ENCODE measurements at regions not wholly inside any gene's neighbourhood (a gene's known extent, or its start where the extent isn't known, plus 50 kb on each side); places are given as distances from the start of the nearest gene placed in this dataset.

- no peak overlapping the region for H3K4me3 ChIP-seq (ENCODE audit: low read length)
- no peak overlapping the region for H3K4me2 ChIP-seq (ENCODE audit: low read length)
- no peak overlapping the region for H3K27ac ChIP-seq (ENCODE audit: low read length)
- no peaks in the 10 kb centered on the region for H3F3A ChIP-seq (ENCODE audit: insufficient read depth, low read length, poor library complexity, severe bottlenecking)
- no peaks in the 10 kb centered on the region for H3K36me3 ChIP-seq (ENCODE audit: insufficient read depth, low read length)
- H3K27me3 ChIP-seq (ENCODE audit: insufficient read depth, low read depth, low read length): no peaks in the 10 kb centered on the region
- TF ChIP-seq REST (IDR thresholded peaks at IDR 0.05; ENCODE audit: borderline replicate concordance) (no peak), SMC3 (conservative IDR thresholded peaks at IDR 0.05; ENCODE audit: poor library complexity) (no peak), TAF1 (IDR thresholded peaks at IDR 0.05; ENCODE audit: low read depth) (no peak), EZH2 (IDR thresholded peaks at IDR 0.05; ENCODE audit: borderline replicate concordance, insufficient read depth, low read length, poor library complexity, severe bottlenecking) (no peak), CTCF (IDR thresholded peaks at IDR 0.05; ENCODE audit: poor library complexity, severe bottlenecking) (no peak), EP300 (conservative IDR thresholded peaks at IDR 0.05; ENCODE audit: poor library complexity, severe bottlenecking) (no peak)
- no peaks in the 10 kb centered on the region for H4K20me1 ChIP-seq (ENCODE audit: insufficient read depth)
- H2AFZ ChIP-seq (ENCODE audit: low read depth, low read length): no peak overlapping the region
- no peaks in the 10 kb centered on the region for H3K9me2 ChIP-seq (ENCODE audit: insufficient read depth, low read length)
- H3K9ac ChIP-seq (ENCODE audit: low read length): no peak overlapping the region
- H3K9me3 ChIP-seq (ENCODE audit: low read length): no peaks in the 10 kb centered on the region
- H3K79me2 ChIP-seq (replicated peaks; ENCODE audit: insufficient read depth, low read length): no peaks in the 10 kb centered on the region
Observed at GRCh38 chr7:98528079-98528478, 89.0 kb upstream of the NPTX2 start.

- H3K4me2 ChIP-seq (ENCODE audit: low read length): no peak overlapping the region
- no peak for TF ChIP-seq EZH2 (IDR thresholded peaks at IDR 0.05; ENCODE audit: borderline replicate concordance, insufficient read depth, low read length, poor library complexity, severe bottlenecking)
- TF ChIP-seq CTCF (IDR thresholded peaks at IDR 0.05; ENCODE audit: poor library complexity, severe bottlenecking): no peak
- TF ChIP-seq TAF1 (IDR thresholded peaks at IDR 0.05; ENCODE audit: low read depth): no peak
- no peak for TF ChIP-seq MXI1 (conservative IDR thresholded peaks at IDR 0.05; ENCODE audit: poor library complexity, severe bottlenecking)
- H2AFZ ChIP-seq (ENCODE audit: low read depth, low read length): no peak overlapping the region
- no peaks in the 10 kb centered on the region for H3K27me3 ChIP-seq (ENCODE audit: insufficient read depth, low read depth, low read length)
- no peak overlapping the region for H3K9ac ChIP-seq (ENCODE audit: low read length)
- H3K36me3 ChIP-seq (ENCODE audit: insufficient read depth, low read length): no peaks in the 10 kb centered on the region
- no peaks in the 10 kb centered on the region for H4K20me1 ChIP-seq (ENCODE audit: insufficient read depth)
- no peaks in the 10 kb centered on the region for H3F3A ChIP-seq (ENCODE audit: insufficient read depth, low read length, poor library complexity, severe bottlenecking)
- no peaks in the 10 kb centered on the region for H3K79me2 ChIP-seq (replicated peaks; ENCODE audit: insufficient read depth, low read length)
- H3K9me3 ChIP-seq (ENCODE audit: low read length): peaks cover 5% of the 10 kb centered on the region
- no peak overlapping the region for H3K4me3 ChIP-seq (ENCODE audit: low read length)
- no peaks in the 10 kb centered on the region for H3K9me2 ChIP-seq (ENCODE audit: insufficient read depth, low read length)
- no peak overlapping the region for H3K27ac ChIP-seq (ENCODE audit: low read length)
Observed at GRCh38 chr7:98526059-98526458, 91.0 kb upstream of the NPTX2 start.
